ENCODE measurements at regions not wholly inside any gene's neighbourhood (a gene's known extent, or its start where the extent isn't known, plus 50 kb on each side); places are given as distances from the start of the nearest gene placed in this dataset.

DNA sequence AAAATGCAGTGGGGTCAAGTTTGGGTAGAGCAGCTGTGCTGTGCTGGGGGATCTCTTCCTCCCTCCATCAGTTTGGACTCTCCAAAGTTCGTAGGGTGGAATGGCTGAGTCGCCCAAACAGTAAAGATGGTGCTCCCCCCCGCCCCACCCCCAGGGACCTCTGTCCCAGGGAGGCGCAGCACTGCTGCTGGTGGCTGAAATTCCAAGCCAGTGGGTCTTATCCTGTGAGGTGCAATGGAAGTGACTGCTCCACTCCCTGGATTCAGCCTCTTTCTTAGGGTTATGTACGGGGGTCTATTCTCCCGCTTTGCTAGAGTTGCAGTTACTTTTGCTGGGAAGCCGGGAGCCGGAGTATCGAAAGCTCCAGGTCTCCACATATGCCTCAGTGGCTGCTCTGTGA, 97.5 kb upstream of the CTAGE1 start:
- H3K36me3 ChIP-seq: no peaks in the 10 kb centered on the region
- no peaks in the 10 kb centered on the region for H3K4me1 ChIP-seq
- WGBS, 2 donors: 87% methylated on average over 7 of the region's 9 CpGs; no CpG with 5 or more reads in 1 of the 2 donors
- no peak for DNase-seq
- no peak overlapping the region for H3K4me3 ChIP-seq
- no peak overlapping the region for H3K27ac ChIP-seq
- H3K27me3 ChIP-seq: no peaks in the 10 kb centered on the region
- H3K9me3 ChIP-seq: no peaks in the 10 kb centered on the region
- TF ChIP-seq CTCF (IDR thresholded peaks at IDR 0.05) (no peak), POLR2A (IDR thresholded peaks at IDR 0.05) (no peak)
- intact Hi-C loops (cut with DNase I): no loop called here

GRCh38 chr18:22517356-22517755, 99.6 kb upstream of the CTAGE1 start:
- 43 to 68% methylated on average over 2 of the region's 2 CpGs for WGBS, 2 donors
- no peak overlapping the region for H3K27ac ChIP-seq
- H3K27me3 ChIP-seq: no peaks in the 10 kb centered on the region
- H3K4me1 ChIP-seq: no peaks in the 10 kb centered on the region
- no peaks in the 10 kb centered on the region for H3K9me3 ChIP-seq
- TF ChIP-seq CTCF (IDR thresholded peaks at IDR 0.05) (no peak), POLR2A (IDR thresholded peaks at IDR 0.05) (no peak)
- DNase-seq: no peak
- intact Hi-C loops (cut with DNase I): no loop called here
- H3K4me3 ChIP-seq: no peak overlapping the region
- no peaks in the 10 kb centered on the region for H3K36me3 ChIP-seq

- Histone ChIP-seq H3K27me3 (no peaks in the 10 kb centered on the region), H3K27ac (no peak overlapping the region), H3K4me1 (peaks cover 0 to 3% (median 0%) of the 10 kb centered on the region in 3 donors), H3K36me3 (no peaks in the 10 kb centered on the region), H3K9me3 (no peaks in the 10 kb centered on the region), H3K4me3 (no peak overlapping the region)
- TF ChIP-seq CTCF (IDR thresholded peaks at IDR 0.05) (no peak), POLR2A (IDR thresholded peaks at IDR 0.05) (no peak)
- 53 to 80% methylated on average over 5 to 6 of the region's 6 CpGs for whole genome bisulfite sequencing, 2 donors
- no peak for DNase-seq
- intact Hi-C loops (cut with DNase I): no loop called here
Observed at GRCh38 chr18:22521026-22521707, 103.5 kb upstream of the CTAGE1 start.

DNA sequence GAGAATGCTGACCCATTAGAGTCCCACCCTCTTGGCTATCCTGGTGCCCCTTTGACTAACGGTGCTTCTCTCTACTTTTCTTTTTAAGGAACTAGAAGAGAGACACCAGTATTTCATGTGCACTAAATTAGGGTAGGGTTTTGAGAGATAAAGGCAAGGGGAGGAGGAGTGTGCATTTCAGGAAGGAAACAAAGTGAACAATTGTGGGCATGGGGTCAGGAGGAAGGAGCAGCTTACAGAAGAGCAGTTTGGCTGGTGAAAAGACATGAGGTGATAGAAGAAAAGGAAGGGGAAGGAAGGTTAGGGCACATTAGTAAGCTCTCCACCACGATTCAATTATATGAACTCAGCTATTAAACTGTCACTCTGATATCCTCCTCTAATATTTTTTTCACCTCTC, 105.8 kb upstream of the CTAGE1 start:
- Histone ChIP-seq H3K27me3 (no peaks in the 10 kb centered on the region), H3K4me1 (peaks cover 0 to 3% (median 0%) of the 10 kb centered on the region in 3 donors), H3K9me3 (no peaks in the 10 kb centered on the region), H3K36me3 (no peaks in the 10 kb centered on the region), H3K4me3 (no peak overlapping the region), H3K27ac (no peak overlapping the region)
- TF ChIP-seq POLR2A (IDR thresholded peaks at IDR 0.05) (no peak), CTCF (IDR thresholded peaks at IDR 0.05) (no peak)
- DNase-seq: no peak
- intact Hi-C loops (cut with DNase I): no loop called here
- 40 to 61% methylated on average over 2 of the region's 2 CpGs for WGBS, 2 donors

DNA sequence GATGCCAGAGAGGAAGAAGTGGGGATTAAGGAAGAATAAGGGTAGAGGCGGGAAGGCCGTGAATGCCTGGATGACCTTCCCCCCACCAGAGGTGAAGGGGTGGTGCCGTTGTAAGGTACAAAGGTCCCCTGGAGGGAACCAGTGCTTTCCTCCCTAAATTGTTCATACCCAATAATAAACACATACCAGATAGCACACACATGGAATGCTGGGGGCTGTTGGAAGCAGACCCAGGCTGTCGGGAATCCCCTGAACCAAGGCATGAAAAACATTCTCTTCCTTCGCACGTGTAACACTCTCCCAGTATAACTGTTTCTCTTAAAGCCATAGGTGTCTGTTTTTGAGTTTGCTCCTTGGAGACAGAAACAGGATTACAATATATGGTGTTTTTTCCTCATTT, 107.1 kb upstream of the CTAGE1 start:
- WGBS, 2 donors: 37 to 44% methylated on average over 6 of the region's 6 CpGs
- intact Hi-C loops (cut with DNase I): no loop called here
- TF ChIP-seq CTCF (IDR thresholded peaks at IDR 0.05) (no peak), POLR2A (IDR thresholded peaks at IDR 0.05) (no peak)
- H3K27ac ChIP-seq: no peak overlapping the region
- no peaks in the 10 kb centered on the region for H3K27me3 ChIP-seq
- no peak for DNase-seq
- H3K36me3 ChIP-seq: no peaks in the 10 kb centered on the region
- peaks cover 0 to 3% (median 0%) of the 10 kb centered on the region in 3 donors for H3K4me1 ChIP-seq
- no peaks in the 10 kb centered on the region for H3K9me3 ChIP-seq
- H3K4me3 ChIP-seq: no peak overlapping the region

Measured in esophagus squamous epithelium (tissue), 5 donors.